AG04449 (cell line): ENCODE measurements at regions not wholly inside any gene's neighbourhood (a gene's known extent, or its start where the extent isn't known, plus 50 kb on each side); places are given as distances from the start of the nearest gene placed in this dataset.

Source experiments
- CTCF ChIA-PET: fragments of 350-600 bp; formaldehyde crosslinking; extraction: SDS; loops from one replicate; lab custom pipeline; 2021; ENCODE audit warnings: antibody characterized with exemption; lab: Yijun Ruan, JAX
- POLR2A ChIA-PET: fragments of 400-600, 350-600 bp; formaldehyde crosslinking; extraction: SDS; loops from one replicate; lab custom pipeline; 2020; ENCODE audit warnings: antibody characterized with exemption, inconsistent platforms; lab: Yijun Ruan, JAX
- DNase-seq: peaks from one replicate; pipeline ENCODE4 v3.0.0-alpha.2; 2010; ENCODE audit warnings: low read depth, low spot score
- H3K4me3 ChIP-seq: 2 replicates; pipeline ENCODE4 v1.5.1; 2011; ENCODE audit warnings: low read depth, mild to moderate bottlenecking, control low read depth, low read length
- CTCF ChIP-seq: IDR thresholded peaks from one replicate; pipeline ENCODE4 v1.5.1; 2011; ENCODE audit warnings: mild to moderate bottlenecking, moderate library complexity, low read length, control low read depth, inconsistent platforms; ENCODE audit not compliant: insufficient read depth; ENCODE audit errors: missing control alignments

- no peak for TF ChIP-seq CTCF
- no peak overlapping the region; the same call in 1 of the 2 replicates for H3K4me3 ChIP-seq
- DNase-seq, result no peak
- CTCF ChIA-PET, result interaction anchor here (1.0 to 1.9 kb wide), 9 partner anchors 8 to 202 kb away, joined by 3 to 15 read pairs (median 4); no protein-coding TSS in a partner anchor
- POLR2A ChIA-PET, result interaction anchor here (0.6 kb wide), 1 partner anchor 155 kb away, joined by 3 read pairs; no protein-coding TSS in a partner anchor
Observed at GRCh38 chr12:124720681-124721500, 142.8 kb downstream of the SCARB1 start.

- no peak overlapping the region for H3K4me3 ChIP-seq
- no peak for DNase-seq
- TF ChIP-seq CTCF, result peak; percentile 9
- POLR2A ChIA-PET, result no interaction called here
- CTCF ChIA-PET, result interaction anchor here (1.1 to 1.9 kb wide), 6 partner anchors 10 to 201 kb away, joined by 3 to 15 read pairs (median 4); no protein-coding TSS in a partner anchor
Observed at GRCh38 chr12:124720004-124720680, 143.5 kb downstream of the SCARB1 start.

GRCh38 chr12:124719231-124719630, 144.4 kb downstream of the SCARB1 start:
- no peak for DNase-seq
- no peak for TF ChIP-seq CTCF
- POLR2A ChIA-PET, result no interaction called here
- CTCF ChIA-PET, result interaction anchor here (0.9 kb wide), 2 partner anchors 8 to 9 kb away, joined by 3 to 5 read pairs; no protein-coding TSS in a partner anchor
- H3K4me3 ChIP-seq, result no peak overlapping the region

GRCh38 chr12:124718458-124718857, 145.2 kb downstream of the SCARB1 start:
- CTCF ChIA-PET, result interaction anchor here (0.9 kb wide), 1 partner anchor 9 kb away, joined by 5 read pairs; no protein-coding TSS in a partner anchor
- POLR2A ChIA-PET, result no interaction called here
- DNase-seq, result no peak
- H3K4me3 ChIP-seq, result no peak overlapping the region
- no peak for TF ChIP-seq CTCF

- POLR2A ChIA-PET, result no interaction called here
- DNase-seq, result no peak
- H3K4me3 ChIP-seq, result no peak overlapping the region
- TF ChIP-seq CTCF, result no peak
- CTCF ChIA-PET, result no interaction called here
Observed at GRCh38 chr12:124718036-124718435, 145.6 kb downstream of the SCARB1 start.

- POLR2A ChIA-PET, result no interaction called here
- DNase-seq, result no peak
- no peak for TF ChIP-seq CTCF
- CTCF ChIA-PET, result no interaction called here
- H3K4me3 ChIP-seq, result no peak overlapping the region
Observed at GRCh38 chr12:124717318-124717717, 146.3 kb downstream of the SCARB1 start.
